ENCODE measurements at regions not wholly inside any gene's neighbourhood (a gene's known extent, or its start where the extent isn't known, plus 50 kb on each side); places are given as distances from the start of the nearest gene placed in this dataset.

DNA sequence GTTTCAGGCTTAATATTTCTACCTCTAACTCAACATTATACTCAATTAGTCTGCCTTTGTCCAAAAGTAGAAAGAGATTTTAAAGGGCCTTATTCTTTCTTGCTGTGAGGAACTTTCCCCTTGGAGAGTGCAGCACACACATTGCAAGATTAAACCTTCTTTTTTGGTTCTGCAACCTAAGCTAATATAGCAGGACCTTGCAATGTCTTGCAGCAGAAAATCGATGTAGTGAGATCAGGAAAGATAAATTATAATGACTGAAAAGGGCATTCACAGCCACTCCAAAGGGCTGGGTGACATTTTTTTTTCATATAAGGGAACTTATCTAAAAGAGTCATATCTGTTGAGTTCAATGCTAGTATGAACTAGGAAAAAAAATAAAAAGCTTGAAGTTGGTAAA lies 422.7 kb upstream of the ADAMTS16 start:
- TF ChIP-seq MYC (IDR thresholded peaks at IDR 0.05; ENCODE audit: low read depth, low read length) (no peak), FOS (IDR thresholded peaks at IDR 0.05; ENCODE audit: borderline replicate concordance, insufficient read depth, low read length) (no peak)
- TF ChIP-seq, protein P1, sequence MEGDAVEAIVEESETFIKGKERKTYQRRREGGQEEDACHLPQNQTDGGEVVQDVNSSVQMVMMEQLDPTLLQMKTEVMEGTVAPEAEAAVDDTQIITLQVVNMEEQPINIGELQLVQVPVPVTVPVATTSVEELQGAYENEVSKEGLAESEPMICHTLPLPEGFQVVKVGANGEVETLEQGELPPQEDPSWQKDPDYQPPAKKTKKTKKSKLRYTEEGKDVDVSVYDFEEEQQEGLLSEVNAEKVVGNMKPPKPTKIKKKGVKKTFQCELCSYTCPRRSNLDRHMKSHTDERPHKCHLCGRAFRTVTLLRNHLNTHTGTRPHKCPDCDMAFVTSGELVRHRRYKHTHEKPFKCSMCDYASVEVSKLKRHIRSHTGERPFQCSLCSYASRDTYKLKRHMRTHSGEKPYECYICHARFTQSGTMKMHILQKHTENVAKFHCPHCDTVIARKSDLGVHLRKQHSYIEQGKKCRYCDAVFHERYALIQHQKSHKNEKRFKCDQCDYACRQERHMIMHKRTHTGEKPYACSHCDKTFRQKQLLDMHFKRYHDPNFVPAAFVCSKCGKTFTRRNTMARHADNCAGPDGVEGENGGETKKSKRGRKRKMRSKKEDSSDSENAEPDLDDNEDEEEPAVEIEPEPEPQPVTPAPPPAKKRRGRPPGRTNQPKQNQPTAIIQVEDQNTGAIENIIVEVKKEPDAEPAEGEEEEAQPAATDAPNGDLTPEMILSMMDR (IDR thresholded peaks at IDR 0.05; ENCODE audit: extremely low read depth in 1 of 2, insufficient read depth in 1 of 2, low read depth in 1 of 2, low read length in 2 of 2) = no peak
